ENCODE measurements at regions not wholly inside any gene's neighbourhood (a gene's known extent, or its start where the extent isn't known, plus 50 kb on each side); places are given as distances from the start of the nearest gene placed in this dataset.

DNA sequence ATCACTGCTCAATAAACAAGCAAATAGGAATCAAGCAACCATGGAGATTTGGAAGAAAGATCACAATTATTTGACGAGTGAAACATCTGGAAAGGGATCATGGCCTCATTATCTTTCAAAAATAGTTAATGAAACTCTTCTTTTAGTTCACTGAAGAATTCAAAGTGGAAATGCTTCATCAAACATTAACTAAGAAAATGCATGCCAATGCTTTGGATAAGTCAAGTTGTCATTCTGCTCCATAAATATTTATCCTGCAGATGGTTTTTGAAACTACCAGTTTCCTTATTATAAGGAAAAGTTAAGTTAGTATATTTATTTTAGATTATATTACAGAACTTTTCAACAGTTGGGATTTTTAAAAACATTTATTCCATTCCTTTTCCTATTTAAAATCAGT, 206.5 kb upstream of the ADGRL2 start:
- Histone ChIP-seq H3K4me3 (no peak overlapping the region), H3K27ac (no peak overlapping the region), H3K36me3 (no peaks in the 10 kb centered on the region), H3K27me3 (no peaks in the 10 kb centered on the region), H3K9me3 (no peaks in the 10 kb centered on the region), H3K4me1 (peaks cover 5% of the 10 kb centered on the region)
- ATAC-seq (no peak), DNase-seq (no peak)
- intact Hi-C loops (cut with DNase I) = no loop called here
- TF ChIP-seq, protein P1, sequence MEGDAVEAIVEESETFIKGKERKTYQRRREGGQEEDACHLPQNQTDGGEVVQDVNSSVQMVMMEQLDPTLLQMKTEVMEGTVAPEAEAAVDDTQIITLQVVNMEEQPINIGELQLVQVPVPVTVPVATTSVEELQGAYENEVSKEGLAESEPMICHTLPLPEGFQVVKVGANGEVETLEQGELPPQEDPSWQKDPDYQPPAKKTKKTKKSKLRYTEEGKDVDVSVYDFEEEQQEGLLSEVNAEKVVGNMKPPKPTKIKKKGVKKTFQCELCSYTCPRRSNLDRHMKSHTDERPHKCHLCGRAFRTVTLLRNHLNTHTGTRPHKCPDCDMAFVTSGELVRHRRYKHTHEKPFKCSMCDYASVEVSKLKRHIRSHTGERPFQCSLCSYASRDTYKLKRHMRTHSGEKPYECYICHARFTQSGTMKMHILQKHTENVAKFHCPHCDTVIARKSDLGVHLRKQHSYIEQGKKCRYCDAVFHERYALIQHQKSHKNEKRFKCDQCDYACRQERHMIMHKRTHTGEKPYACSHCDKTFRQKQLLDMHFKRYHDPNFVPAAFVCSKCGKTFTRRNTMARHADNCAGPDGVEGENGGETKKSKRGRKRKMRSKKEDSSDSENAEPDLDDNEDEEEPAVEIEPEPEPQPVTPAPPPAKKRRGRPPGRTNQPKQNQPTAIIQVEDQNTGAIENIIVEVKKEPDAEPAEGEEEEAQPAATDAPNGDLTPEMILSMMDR (IDR thresholded peaks at IDR 0.05) = no peak

DNA sequence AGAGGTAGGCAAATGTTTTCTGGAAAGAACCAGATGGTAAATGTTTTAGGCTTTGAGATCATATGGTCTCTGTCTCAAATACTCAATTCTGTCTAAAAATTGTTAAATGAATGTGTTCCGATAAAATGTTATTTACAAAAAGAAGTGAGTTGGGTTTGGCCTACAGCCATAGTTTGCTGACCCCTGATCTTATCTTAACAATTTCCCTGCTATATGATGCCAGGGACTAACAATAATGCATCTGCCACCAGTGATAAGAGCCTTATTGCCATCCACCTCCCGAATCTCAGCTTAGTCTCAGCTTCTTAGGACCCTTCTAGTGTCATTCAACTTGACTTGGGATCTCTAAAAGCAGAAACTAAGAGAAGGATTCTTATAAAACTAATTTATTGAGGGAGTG, 208.5 kb upstream of the ADGRL2 start:
- H3K4me3 ChIP-seq = no peak overlapping the region
- TF ChIP-seq, protein P1 (IDR thresholded peaks at IDR 0.05) = no peak
- intact Hi-C loops (cut with DNase I) = no loop called here
- H3K36me3 ChIP-seq = no peaks in the 10 kb centered on the region
- peaks cover 5% of the 10 kb centered on the region for H3K4me1 ChIP-seq
- no peaks in the 10 kb centered on the region for H3K9me3 ChIP-seq
- DNase-seq (no peak), ATAC-seq (no peak)
- no peak overlapping the region for H3K27ac ChIP-seq
- H3K27me3 ChIP-seq = no peaks in the 10 kb centered on the region

DNA sequence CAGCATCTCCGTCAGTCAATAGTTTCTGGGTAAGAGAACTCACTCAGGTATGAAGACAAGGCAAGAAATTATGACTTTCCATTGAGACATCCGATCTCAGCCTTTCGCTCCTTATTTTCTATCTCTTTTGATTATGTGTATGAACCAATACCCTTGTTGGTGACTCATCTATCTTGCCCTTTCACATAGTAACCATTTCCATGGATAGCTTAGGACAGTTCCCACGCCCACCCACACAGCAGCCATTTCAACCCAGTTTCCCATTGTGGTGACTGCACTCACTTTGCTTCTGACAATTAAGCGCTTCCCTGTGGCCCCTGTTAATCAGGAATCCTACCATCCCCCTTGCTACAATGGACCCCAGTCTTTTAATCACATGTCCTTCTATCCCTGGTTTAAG, 210.6 kb upstream of the ADGRL2 start:
- DNase-seq (no peak), ATAC-seq (no peak)
- Histone ChIP-seq H3K9me3 (no peaks in the 10 kb centered on the region), H3K36me3 (no peaks in the 10 kb centered on the region), H3K4me3 (no peak overlapping the region), H3K4me1 (peaks cover 5% of the 10 kb centered on the region), H3K27ac (no peak overlapping the region), H3K27me3 (no peaks in the 10 kb centered on the region)
- intact Hi-C loops (cut with DNase I) = no loop called here
- TF ChIP-seq, protein P1 (IDR thresholded peaks at IDR 0.05) = no peak

DNA sequence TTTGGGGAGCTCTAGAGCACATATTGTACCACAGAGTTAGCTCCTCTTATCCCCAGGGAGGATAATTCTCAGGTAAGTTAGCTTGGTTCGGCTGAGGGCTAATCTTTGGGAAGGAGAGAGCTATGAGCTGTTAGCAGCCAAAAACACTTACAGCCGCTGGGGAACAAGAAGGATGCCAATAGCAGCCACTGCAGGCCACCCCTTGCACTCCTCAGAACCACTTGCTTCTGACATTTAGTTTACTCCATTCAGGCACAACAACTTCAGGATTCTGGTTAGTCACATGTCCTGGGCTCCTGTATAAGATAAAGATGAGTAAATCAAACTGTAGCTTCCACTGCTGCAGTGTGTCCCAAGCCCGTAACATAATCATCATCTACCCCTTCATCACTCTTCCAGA, 212.6 kb upstream of the ADGRL2 start:
- Histone ChIP-seq H3K9me3 (no peaks in the 10 kb centered on the region), H3K4me3 (no peak overlapping the region), H3K36me3 (no peaks in the 10 kb centered on the region), H3K27me3 (no peaks in the 10 kb centered on the region), H3K27ac (no peak overlapping the region), H3K4me1 (no peaks in the 10 kb centered on the region)
- no peak for ATAC-seq
- intact Hi-C loops (cut with DNase I) = no loop called here
- TF ChIP-seq, protein P1 (IDR thresholded peaks at IDR 0.05) = no peak
- no peak for DNase-seq

DNA sequence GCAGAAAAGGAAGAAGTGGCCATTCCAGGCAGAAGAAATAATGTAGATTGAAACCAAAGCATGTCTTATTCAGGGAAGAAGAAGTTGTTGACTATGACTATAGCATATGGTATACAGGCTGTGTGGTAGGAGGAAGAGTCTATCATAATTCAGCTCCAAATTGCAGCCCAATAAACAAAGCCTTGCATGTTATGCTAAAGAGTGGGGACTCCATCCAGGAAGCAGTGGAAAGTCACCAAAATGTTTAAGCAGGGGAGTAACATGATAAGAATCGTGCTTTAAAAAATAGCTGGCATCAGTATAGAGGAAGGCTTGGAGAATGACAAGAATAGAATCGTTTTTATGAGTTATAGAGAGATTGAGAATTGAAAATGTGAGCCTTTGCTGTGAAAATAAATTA, 213.3 kb upstream of the ADGRL2 start:
- Histone ChIP-seq H3K4me3 (no peak overlapping the region), H3K36me3 (no peaks in the 10 kb centered on the region), H3K27me3 (no peaks in the 10 kb centered on the region), H3K9me3 (no peaks in the 10 kb centered on the region), H3K4me1 (no peaks in the 10 kb centered on the region), H3K27ac (no peak overlapping the region)
- ATAC-seq (no peak), DNase-seq (no peak)
- intact Hi-C loops (cut with DNase I) = no loop called here
- TF ChIP-seq, protein P1 (IDR thresholded peaks at IDR 0.05) = no peak

DNA sequence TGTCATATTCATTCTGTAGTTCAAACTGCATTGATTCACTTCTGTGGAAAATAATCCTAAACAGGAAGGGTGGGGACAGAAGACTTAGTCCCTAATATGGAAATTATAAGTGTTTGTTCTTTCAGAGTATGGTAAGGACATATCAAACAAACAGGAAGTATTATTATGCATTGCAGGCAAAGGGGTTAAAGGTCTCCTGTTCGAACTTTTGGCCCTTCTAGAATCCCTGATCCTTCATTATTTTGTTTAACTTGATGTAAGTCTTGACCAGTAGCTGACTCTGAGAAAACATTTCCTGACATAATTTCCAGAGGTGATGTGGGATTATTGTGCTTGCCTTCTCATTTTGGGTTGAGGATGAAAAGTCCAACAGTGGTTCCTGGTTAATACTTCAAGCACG, 215.4 kb upstream of the ADGRL2 start:
- DNase-seq (no peak), ATAC-seq (no peak)
- intact Hi-C loops (cut with DNase I) = no loop called here
- TF ChIP-seq, protein P1 (IDR thresholded peaks at IDR 0.05) = no peak
- Histone ChIP-seq H3K4me1 (no peaks in the 10 kb centered on the region), H3K4me3 (no peak overlapping the region), H3K9me3 (no peaks in the 10 kb centered on the region), H3K27me3 (no peaks in the 10 kb centered on the region), H3K27ac (no peak overlapping the region), H3K36me3 (no peaks in the 10 kb centered on the region)
